HEK293 (cell line): ENCODE measurements at regions not wholly inside any gene's neighbourhood (a gene's known extent, or its start where the extent isn't known, plus 50 kb on each side); places are given as distances from the start of the nearest gene placed in this dataset.

Experiments
- CTCF ChIA-PET: fragments of 350-600 bp; formaldehyde crosslinking; extraction: SDS; loops from one replicate; lab custom pipeline; 2021; ENCODE audit warnings: antibody characterized with exemption; lab: Yijun Ruan, JAX
- POLR2A ChIA-PET: fragments of 300-600 bp; formaldehyde crosslinking; extraction: SDS; loops from one replicate; lab custom pipeline; 2020; ENCODE audit warnings: antibody characterized with exemption, inconsistent platforms; lab: Yijun Ruan, JAX
- H3K27ac ChIP-seq: fragments of 200-500 bp; sonication (Bioruptor generic); 2 replicates; pipeline ENCODE4 v1.5.1; 2014; ENCODE audit warnings: low read depth, low read length, control low read depth, inconsistent platforms; ENCODE audit errors: extremely low read depth
- H3K36me3 ChIP-seq, 2 experiments: fragments of 200-500 bp in 1 of 2; sonication (Bioruptor generic) in 1 of 2; 1 replicate in 1 of 2; 2 replicates in 1 of 2; pipeline ENCODE4 v1.5.1; 2014 to 2017; ENCODE audit warnings: inconsistent platforms in 2 of 2, low read length in 2 of 2; ENCODE audit not compliant: control insufficient read depth in 2 of 2, insufficient read depth in 1 of 2
- H3K4me1 ChIP-seq: fragments of 200-500 bp; sonication (Bioruptor generic); 2 replicates; pipeline ENCODE4 v1.5.1; 2014; ENCODE audit warnings: mild to moderate bottlenecking, low read length, inconsistent platforms; ENCODE audit not compliant: control insufficient read depth, insufficient read depth
- H3K4me3 ChIP-seq: 2 replicates; pipeline ENCODE4 v1.5.1; 2011; ENCODE audit warnings: low read depth, mild to moderate bottlenecking, control low read depth, low read length, moderate library complexity
- H3K9me3 ChIP-seq: fragments of 200-500 bp; sonication (Bioruptor generic); 2 replicates; pipeline ENCODE4 v1.5.1; 2014; ENCODE audit warnings: low read depth, low read length, inconsistent platforms; ENCODE audit not compliant: control insufficient read depth, insufficient read depth
- GFI1B ChIP-seq: fragments of 450-650 bp; formaldehyde crosslinking; IDR thresholded peaks from 2 replicates; pipeline ENCODE4 v1.5.1; 2016; ENCODE audit warnings: missing biosample characterization, missing genetic modification characterization
- HOXD13 ChIP-seq: sonication (generic); formaldehyde crosslinking; IDR thresholded peaks from 2 replicates; pipeline ENCODE4 v1.8.0; 2022; ENCODE audit warnings: missing genetic modification reagents, borderline replicate concordance
- KLF10 ChIP-seq: fragments of 450-650 bp; IDR thresholded peaks from 2 replicates; pipeline ENCODE4 v1.5.1; 2018; ENCODE audit warnings: missing biosample characterization, mild to moderate bottlenecking, missing genetic modification characterization
- SP3 ChIP-seq: fragments of 450-650 bp; formaldehyde crosslinking; IDR thresholded peaks from 2 replicates; pipeline ENCODE4 v1.5.1; 2016; ENCODE audit warnings: missing biosample characterization, missing genetic modification characterization
- ZNF112 ChIP-seq: fragments of 450-650 bp; formaldehyde crosslinking; IDR thresholded peaks from 2 replicates; pipeline ENCODE4 v1.5.0; 2017; ENCODE audit warnings: missing biosample characterization, missing genetic modification characterization
- ZNF121 ChIP-seq: fragments of 450-650 bp; formaldehyde crosslinking; IDR thresholded peaks from 2 replicates; pipeline ENCODE4 v1.5.1; 2016; ENCODE audit warnings: missing biosample characterization, missing genetic modification characterization
- ZNF37A ChIP-seq: fragments of 450-650 bp; IDR thresholded peaks from 2 replicates; pipeline ENCODE4 v1.5.1; 2018; ENCODE audit warnings: missing biosample characterization, missing genetic modification characterization
- ZNF529 ChIP-seq: fragments of 450-650 bp; formaldehyde crosslinking; IDR thresholded peaks from 2 replicates; pipeline ENCODE4 v1.5.1; 2017; ENCODE audit warnings: missing genetic modification characterization, missing biosample characterization; ENCODE audit not compliant: insufficient replicate concordance
- ZNF623 ChIP-seq: fragments of 450-650 bp; formaldehyde crosslinking; IDR thresholded peaks from 2 replicates; pipeline ENCODE4 v1.5.1; 2016; ENCODE audit warnings: missing biosample characterization, missing genetic modification characterization
- ZNF792 ChIP-seq: fragments of 450-650 bp; formaldehyde crosslinking; IDR thresholded peaks from 2 replicates; pipeline ENCODE4 v1.5.1; 2016; ENCODE audit warnings: missing biosample characterization, missing genetic modification characterization
- ZXDB ChIP-seq: fragments of 450-650 bp; formaldehyde crosslinking; IDR thresholded peaks from 2 replicates; pipeline ENCODE4 v1.5.1; 2016; ENCODE audit warnings: missing biosample characterization, missing genetic modification characterization
- TF ChIP-seq, protein P1 (sequence below): fragments of 450-650 bp; formaldehyde crosslinking; IDR thresholded peaks from 2 replicates; pipeline ENCODE4 v1.5.1; 2017; ENCODE audit warnings: missing biosample characterization, missing genetic modification characterization
- TF ChIP-seq, protein P2 (sequence below): fragments of 450-650 bp; formaldehyde crosslinking; IDR thresholded peaks from 2 replicates; pipeline ENCODE4 v1.5.1; 2016; ENCODE audit warnings: missing biosample characterization, missing genetic modification characterization
- TF ChIP-seq, protein P3 (sequence below): fragments of 450-650 bp; IDR thresholded peaks from 2 replicates; pipeline ENCODE4 v1.5.1; 2018; ENCODE audit warnings: missing biosample characterization, missing genetic modification characterization
- TF ChIP-seq, protein P4 (sequence below): fragments of 450-650 bp; formaldehyde crosslinking; conservative IDR thresholded peaks from 2 replicates; pipeline ENCODE4 v1.5.1; 2016; ENCODE audit warnings: low read depth, missing biosample characterization, missing genetic modification characterization
- TF ChIP-seq, protein P5 (sequence below): sonication (generic); formaldehyde crosslinking; IDR thresholded peaks from 2 replicates; pipeline ENCODE4 v1.8.1; 2022; ENCODE audit warnings: mild to moderate bottlenecking, moderate library complexity, missing genetic modification reagents

DNA sequence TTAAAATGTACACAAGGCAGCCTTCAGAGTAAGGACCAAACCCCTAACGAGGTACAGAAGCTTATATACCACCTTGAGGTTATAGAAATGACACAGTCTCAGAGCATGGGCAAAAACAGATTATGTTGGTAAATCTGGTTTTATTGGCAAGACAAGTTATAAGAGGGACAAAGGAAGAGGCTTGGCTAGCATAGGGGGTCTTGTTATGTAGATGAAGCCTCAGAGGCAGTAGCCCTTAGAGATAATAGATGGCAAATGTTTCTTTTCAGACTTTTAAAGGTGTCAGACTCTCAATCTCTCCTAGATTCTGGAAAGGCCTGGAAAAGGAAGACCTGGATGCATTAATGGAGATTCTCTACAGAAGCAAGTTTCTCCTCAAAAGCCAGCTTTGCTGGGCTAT is 123.3 kb upstream of the ATXN1 start:
- H3K4me1 ChIP-seq: peaks cover 6% of the 10 kb centered on the region; the same call in 1 of the 2 replicates
- POLR2A ChIA-PET: no interaction called here
- CTCF ChIA-PET: no interaction called here
- H3K4me3 ChIP-seq: no peak overlapping the region
- H3K9me3 ChIP-seq: no peaks in the 10 kb centered on the region
- no peaks in the 10 kb centered on the region for H3K36me3 ChIP-seq
- no peak overlapping the region for H3K27ac ChIP-seq
- no peak for TF ChIP-seq ZNF121 (tag by site-specific recombination)
- TF ChIP-seq ZNF623 (tag by site-specific recombination): no peak
- no peak for TF ChIP-seq KLF10 (tag by site-specific recombination)
- TF ChIP-seq, protein P1, sequence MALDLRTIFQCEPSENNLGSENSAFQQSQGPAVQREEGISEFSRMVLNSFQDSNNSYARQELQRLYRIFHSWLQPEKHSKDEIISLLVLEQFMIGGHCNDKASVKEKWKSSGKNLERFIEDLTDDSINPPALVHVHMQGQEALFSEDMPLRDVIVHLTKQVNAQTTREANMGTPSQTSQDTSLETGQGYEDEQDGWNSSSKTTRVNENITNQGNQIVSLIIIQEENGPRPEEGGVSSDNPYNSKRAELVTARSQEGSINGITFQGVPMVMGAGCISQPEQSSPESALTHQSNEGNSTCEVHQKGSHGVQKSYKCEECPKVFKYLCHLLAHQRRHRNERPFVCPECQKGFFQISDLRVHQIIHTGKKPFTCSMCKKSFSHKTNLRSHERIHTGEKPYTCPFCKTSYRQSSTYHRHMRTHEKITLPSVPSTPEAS (tag by site-specific recombination): no peak
- no peak for TF ChIP-seq SP3 (tag by site-specific recombination)
- no peak for TF ChIP-seq HOXD13
- TF ChIP-seq, protein P2, sequence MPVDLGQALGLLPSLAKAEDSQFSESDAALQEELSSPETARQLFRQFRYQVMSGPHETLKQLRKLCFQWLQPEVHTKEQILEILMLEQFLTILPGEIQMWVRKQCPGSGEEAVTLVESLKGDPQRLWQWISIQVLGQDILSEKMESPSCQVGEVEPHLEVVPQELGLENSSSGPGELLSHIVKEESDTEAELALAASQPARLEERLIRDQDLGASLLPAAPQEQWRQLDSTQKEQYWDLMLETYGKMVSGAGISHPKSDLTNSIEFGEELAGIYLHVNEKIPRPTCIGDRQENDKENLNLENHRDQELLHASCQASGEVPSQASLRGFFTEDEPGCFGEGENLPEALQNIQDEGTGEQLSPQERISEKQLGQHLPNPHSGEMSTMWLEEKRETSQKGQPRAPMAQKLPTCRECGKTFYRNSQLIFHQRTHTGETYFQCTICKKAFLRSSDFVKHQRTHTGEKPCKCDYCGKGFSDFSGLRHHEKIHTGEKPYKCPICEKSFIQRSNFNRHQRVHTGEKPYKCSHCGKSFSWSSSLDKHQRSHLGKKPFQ: no peak
- TF ChIP-seq, protein P3, sequence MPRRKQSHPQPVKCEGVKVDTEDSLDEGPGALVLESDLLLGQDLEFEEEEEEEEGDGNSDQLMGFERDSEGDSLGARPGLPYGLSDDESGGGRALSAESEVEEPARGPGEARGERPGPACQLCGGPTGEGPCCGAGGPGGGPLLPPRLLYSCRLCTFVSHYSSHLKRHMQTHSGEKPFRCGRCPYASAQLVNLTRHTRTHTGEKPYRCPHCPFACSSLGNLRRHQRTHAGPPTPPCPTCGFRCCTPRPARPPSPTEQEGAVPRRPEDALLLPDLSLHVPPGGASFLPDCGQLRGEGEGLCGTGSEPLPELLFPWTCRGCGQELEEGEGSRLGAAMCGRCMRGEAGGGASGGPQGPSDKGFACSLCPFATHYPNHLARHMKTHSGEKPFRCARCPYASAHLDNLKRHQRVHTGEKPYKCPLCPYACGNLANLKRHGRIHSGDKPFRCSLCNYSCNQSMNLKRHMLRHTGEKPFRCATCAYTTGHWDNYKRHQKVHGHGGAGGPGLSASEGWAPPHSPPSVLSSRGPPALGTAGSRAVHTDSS: no peak
- TF ChIP-seq, protein P4, sequence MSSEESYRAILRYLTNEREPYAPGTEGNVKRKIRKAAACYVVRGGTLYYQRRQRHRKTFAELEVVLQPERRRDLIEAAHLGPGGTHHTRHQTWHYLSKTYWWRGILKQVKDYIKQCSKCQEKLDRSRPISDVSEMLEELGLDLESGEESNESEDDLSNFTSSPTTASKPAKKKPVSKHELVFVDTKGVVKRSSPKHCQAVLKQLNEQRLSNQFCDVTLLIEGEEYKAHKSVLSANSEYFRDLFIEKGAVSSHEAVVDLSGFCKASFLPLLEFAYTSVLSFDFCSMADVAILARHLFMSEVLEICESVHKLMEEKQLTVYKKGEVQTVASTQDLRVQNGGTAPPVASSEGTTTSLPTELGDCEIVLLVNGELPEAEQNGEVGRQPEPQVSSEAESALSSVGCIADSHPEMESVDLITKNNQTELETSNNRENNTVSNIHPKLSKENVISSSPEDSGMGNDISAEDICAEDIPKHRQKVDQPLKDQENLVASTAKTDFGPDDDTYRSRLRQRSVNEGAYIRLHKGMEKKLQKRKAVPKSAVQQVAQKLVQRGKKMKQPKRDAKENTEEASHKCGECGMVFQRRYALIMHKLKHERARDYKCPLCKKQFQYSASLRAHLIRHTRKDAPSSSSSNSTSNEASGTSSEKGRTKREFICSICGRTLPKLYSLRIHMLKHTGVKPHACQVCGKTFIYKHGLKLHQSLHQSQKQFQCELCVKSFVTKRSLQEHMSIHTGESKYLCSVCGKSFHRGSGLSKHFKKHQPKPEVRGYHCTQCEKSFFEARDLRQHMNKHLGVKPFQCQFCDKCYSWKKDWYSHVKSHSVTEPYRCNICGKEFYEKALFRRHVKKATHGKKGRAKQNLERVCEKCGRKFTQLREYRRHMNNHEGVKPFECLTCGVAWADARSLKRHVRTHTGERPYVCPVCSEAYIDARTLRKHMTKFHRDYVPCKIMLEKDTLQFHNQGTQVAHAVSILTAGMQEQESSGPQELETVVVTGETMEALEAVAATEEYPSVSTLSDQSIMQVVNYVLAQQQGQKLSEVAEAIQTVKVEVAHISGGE: no peak
- TF ChIP-seq, protein P5, sequence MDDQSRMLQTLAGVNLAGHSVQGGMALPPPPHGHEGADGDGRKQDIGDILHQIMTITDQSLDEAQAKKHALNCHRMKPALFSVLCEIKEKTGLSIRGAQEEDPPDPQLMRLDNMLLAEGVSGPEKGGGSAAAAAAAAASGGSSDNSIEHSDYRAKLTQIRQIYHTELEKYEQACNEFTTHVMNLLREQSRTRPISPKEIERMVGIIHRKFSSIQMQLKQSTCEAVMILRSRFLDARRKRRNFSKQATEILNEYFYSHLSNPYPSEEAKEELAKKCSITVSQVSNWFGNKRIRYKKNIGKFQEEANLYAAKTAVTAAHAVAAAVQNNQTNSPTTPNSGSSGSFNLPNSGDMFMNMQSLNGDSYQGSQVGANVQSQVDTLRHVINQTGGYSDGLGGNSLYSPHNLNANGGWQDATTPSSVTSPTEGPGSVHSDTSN: no peak
- no peak for TF ChIP-seq ZXDB (tag by site-specific recombination)
- no peak for TF ChIP-seq ZNF792
- TF ChIP-seq ZNF37A (tag by site-specific recombination): no peak

DNA sequence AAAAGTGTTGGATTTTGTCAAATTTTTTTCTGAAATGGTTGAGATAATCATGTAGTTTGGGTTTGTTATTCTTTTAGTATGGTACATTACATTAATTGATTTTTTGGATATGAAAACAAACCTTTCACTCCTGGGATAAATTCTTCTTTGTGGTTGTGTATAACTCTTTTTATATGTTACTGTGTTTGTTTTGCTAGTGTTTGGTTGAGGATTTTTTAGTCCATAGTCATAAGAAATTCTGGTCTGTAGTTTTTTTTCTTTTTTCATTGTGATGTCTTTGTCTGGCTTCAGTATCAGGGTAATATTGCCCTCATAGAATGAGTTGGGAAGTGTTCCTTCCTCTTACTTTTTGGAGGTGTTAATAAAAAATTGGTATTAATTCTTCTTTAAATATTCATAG is 122.2 kb upstream of the ATXN1 start:
- peaks cover 6% of the 10 kb centered on the region; the same call in 1 of the 2 replicates for H3K4me1 ChIP-seq
- H3K9me3 ChIP-seq: no peaks in the 10 kb centered on the region
- H3K27ac ChIP-seq: no peak overlapping the region
- H3K4me3 ChIP-seq: no peak overlapping the region
- TF ChIP-seq ZNF112 (tag by site-specific recombination) (no peak), ZNF529 (tag by site-specific recombination) (no peak), GFI1B (tag by site-specific recombination) (no peak)
- H3K36me3 ChIP-seq: no peaks in the 10 kb centered on the region
- ChIA-PET POLR2A (no interaction called here), CTCF (no interaction called here)
